MM.1S (cell line): ENCODE measurements at regions not wholly inside any gene's neighbourhood (a gene's known extent, or its start where the extent isn't known, plus 50 kb on each side); places are given as distances from the start of the nearest gene placed in this dataset.

Experiments used
- DNase-seq: peaks from one replicate; pipeline ENCODE4 v3.0.0-alpha.2; 2015
- H2AFZ ChIP-seq: fragments of 300-600 bp; sonication (generic); 2 replicates; pipeline ENCODE4 v1.6.0; 2016; ENCODE audit warnings: antibody characterized with exemption, low read length
- H3F3A ChIP-seq: fragments of 300-600 bp; sonication (generic); 2 replicates; pipeline ENCODE4 v1.6.1; 2016; ENCODE audit warnings: mild to moderate bottlenecking, antibody characterized with exemption, low read length, moderate library complexity, mixed read lengths; ENCODE audit not compliant: insufficient read depth
- H3K27ac ChIP-seq: fragments of 300-600 bp; sonication (generic); 2 replicates; pipeline ENCODE4 v1.5.1; 2016; ENCODE audit warnings: mild to moderate bottlenecking, low read length
- H3K27me3 ChIP-seq: fragments of 300-600 bp; sonication (generic); replicated peaks from 2 replicates; pipeline ENCODE4 v1.6.0; 2016; ENCODE audit warnings: low read length; ENCODE audit not compliant: insufficient read depth
- H3K36me3 ChIP-seq: fragments of 300-600 bp; sonication (generic); replicated peaks from 2 replicates; pipeline ENCODE4 v1.6.1; 2016; ENCODE audit warnings: mild to moderate bottlenecking, low read length, mixed read lengths; ENCODE audit not compliant: insufficient read depth
- H3K4me1 ChIP-seq: fragments of 300-600 bp; sonication (generic); 2 replicates; pipeline ENCODE4 v1.6.1; 2016; ENCODE audit warnings: low read length, mixed read lengths
- H3K4me2 ChIP-seq: fragments of 300-600 bp; sonication (generic); 2 replicates; pipeline ENCODE4 v1.6.0; 2016; ENCODE audit warnings: low read depth, low read length
- H3K4me3 ChIP-seq: fragments of 300-600 bp; sonication (generic); 2 replicates; pipeline ENCODE4 v1.5.1; 2016; ENCODE audit warnings: low read length, mixed read lengths
- H3K79me2 ChIP-seq: fragments of 300-600 bp; sonication (generic); 2 replicates; pipeline ENCODE4 v1.6.1; 2016; ENCODE audit warnings: mixed run types, low read length, mixed read lengths
- H3K9ac ChIP-seq: fragments of 300-600 bp; sonication (generic); 2 replicates; pipeline ENCODE4 v1.6.1; 2016; ENCODE audit warnings: low read length, mixed read lengths
- H3K9me2 ChIP-seq: fragments of 300-600 bp; sonication (generic); replicated peaks from 2 replicates; pipeline ENCODE4 v1.6.1; 2016; ENCODE audit warnings: mild to moderate bottlenecking, low read length, mixed read lengths; ENCODE audit not compliant: insufficient read depth
- H3K9me3 ChIP-seq: fragments of 300-600 bp; sonication (generic); replicated peaks from 2 replicates; pipeline ENCODE4 v1.6.1; 2016; ENCODE audit warnings: mild to moderate bottlenecking, low read length, mixed read lengths; ENCODE audit not compliant: insufficient read depth
- H4K20me1 ChIP-seq: fragments of 300-600 bp; sonication (generic); 2 replicates; pipeline ENCODE4 v1.6.1; 2016; ENCODE audit warnings: mild to moderate bottlenecking, low read length, moderate library complexity, mixed read lengths; ENCODE audit not compliant: insufficient read depth
- EZH2 ChIP-seq: fragments of 300-600 bp; sonication (generic); optimal IDR thresholded peaks from 2 replicates; pipeline ENCODE3; 2017; ENCODE audit warnings: low read depth, mild to moderate bottlenecking, antibody characterized with exemption, low read length, mixed read lengths
- EZH2phosphoT487 ChIP-seq: fragments of 300-600 bp; sonication (generic); IDR thresholded peaks from 2 replicates; pipeline ENCODE4 v1.6.1; 2018; ENCODE audit warnings: antibody characterized with exemption, low read length
- TF ChIP-seq, protein P1 (sequence below): fragments of 300-600 bp; sonication (generic); IDR thresholded peaks from 2 replicates; pipeline ENCODE4 v1.5.1; 2016; ENCODE audit warnings: antibody characterized with exemption, low read length, mixed read lengths

DNA sequence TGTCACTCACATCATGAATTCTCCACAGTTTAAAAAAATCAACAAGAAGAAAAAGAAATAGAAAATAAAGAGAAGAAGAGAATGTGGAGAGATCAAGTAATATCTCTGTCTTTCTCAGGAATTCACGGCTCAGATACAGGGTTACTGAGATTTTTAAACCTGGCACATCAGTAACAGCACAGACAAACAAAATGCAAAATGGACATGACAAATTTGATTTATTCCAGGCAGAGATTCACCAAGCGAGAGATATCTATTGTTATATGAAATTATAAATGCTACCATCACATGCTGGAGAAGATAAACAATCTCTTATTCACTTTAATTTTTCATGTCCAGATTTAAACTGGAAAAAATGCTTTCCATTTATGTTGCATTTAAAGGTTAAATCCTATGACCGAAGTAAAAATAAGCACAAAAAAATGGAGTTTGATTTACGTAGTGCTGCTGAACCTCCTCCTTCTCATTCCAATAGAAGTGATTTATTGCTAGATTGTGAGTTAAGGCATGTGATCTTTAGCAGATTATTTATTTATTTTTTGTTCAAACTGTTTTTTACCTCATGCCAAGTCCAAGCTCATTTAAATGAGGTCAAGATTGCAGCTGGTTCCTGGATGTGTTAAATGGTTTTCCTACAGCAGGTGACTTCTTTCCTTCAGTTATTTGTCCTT is 926.4 kb downstream of the MAT2B start:
- Histone ChIP-seq H3K27ac (no peak overlapping the region), H4K20me1 (no peaks in the 10 kb centered on the region), H3K36me3 (no peaks in the 10 kb centered on the region), H3K9ac (no peak overlapping the region), H3K27me3 (no peaks in the 10 kb centered on the region), H3K4me3 (no peak overlapping the region), H3K4me1 (no peaks in the 10 kb centered on the region), H3F3A (no peaks in the 10 kb centered on the region), H3K9me3 (no peaks in the 10 kb centered on the region), H3K4me2 (no peak overlapping the region), H3K9me2 (no peaks in the 10 kb centered on the region), H2AFZ (no peak overlapping the region), H3K79me2 (no peaks in the 10 kb centered on the region)
- DNase-seq, result no peak
- TF ChIP-seq, protein P1, sequence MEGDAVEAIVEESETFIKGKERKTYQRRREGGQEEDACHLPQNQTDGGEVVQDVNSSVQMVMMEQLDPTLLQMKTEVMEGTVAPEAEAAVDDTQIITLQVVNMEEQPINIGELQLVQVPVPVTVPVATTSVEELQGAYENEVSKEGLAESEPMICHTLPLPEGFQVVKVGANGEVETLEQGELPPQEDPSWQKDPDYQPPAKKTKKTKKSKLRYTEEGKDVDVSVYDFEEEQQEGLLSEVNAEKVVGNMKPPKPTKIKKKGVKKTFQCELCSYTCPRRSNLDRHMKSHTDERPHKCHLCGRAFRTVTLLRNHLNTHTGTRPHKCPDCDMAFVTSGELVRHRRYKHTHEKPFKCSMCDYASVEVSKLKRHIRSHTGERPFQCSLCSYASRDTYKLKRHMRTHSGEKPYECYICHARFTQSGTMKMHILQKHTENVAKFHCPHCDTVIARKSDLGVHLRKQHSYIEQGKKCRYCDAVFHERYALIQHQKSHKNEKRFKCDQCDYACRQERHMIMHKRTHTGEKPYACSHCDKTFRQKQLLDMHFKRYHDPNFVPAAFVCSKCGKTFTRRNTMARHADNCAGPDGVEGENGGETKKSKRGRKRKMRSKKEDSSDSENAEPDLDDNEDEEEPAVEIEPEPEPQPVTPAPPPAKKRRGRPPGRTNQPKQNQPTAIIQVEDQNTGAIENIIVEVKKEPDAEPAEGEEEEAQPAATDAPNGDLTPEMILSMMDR, result no peak

DNA sequence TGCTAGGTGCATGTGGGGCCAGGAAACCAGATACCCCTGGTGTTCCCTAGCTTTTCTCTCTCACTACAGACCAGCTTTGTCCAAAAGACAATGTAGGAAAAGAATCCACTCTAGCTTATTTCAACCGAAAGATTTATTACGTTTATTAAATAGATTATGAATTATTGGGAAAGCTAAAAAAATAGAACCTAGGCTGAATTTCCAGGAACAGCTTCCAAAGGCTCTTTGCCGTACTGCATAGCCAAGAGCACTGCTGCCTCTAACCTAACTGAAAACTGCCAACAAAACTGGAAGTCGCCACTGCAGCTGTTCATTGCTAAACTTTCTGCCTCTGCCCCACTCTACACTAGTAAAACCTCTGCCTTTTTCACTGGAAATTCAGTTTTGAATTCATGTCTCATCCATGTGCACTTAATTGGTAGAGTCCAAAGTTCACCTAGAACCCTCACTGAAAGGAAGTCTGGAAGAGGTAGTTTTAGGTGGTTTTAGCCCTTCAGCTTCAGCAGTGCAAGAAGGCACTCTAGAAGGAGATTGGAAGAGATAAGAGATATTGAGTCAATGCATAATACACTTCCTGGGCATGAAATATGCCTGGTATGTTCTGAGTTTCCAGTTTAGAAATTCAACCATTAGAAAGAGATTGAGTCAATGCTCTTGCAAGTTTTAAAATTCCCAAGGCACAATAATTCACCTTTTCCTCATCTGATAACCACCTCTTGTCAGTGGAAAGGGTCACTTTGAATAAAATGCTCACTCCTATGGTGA is 927.9 kb downstream of the MAT2B start:
- H4K20me1 ChIP-seq, result no peaks in the 10 kb centered on the region
- no peaks in the 10 kb centered on the region for H3F3A ChIP-seq
- no peaks in the 10 kb centered on the region for H3K27me3 ChIP-seq
- no peaks in the 10 kb centered on the region for H3K9me3 ChIP-seq
- H3K4me3 ChIP-seq, result no peak overlapping the region
- TF ChIP-seq, protein P1, result no peak
- no peak for TF ChIP-seq EZH2phosphoT487
- no peak for TF ChIP-seq EZH2
- H3K27ac ChIP-seq, result no peak overlapping the region
- H3K79me2 ChIP-seq, result no peaks in the 10 kb centered on the region
- no peak for DNase-seq
- H3K4me2 ChIP-seq, result no peak overlapping the region
- no peak overlapping the region for H2AFZ ChIP-seq
- no peaks in the 10 kb centered on the region for H3K9me2 ChIP-seq
- no peaks in the 10 kb centered on the region for H3K36me3 ChIP-seq
- no peak overlapping the region for H3K9ac ChIP-seq
- no peaks in the 10 kb centered on the region for H3K4me1 ChIP-seq

DNA sequence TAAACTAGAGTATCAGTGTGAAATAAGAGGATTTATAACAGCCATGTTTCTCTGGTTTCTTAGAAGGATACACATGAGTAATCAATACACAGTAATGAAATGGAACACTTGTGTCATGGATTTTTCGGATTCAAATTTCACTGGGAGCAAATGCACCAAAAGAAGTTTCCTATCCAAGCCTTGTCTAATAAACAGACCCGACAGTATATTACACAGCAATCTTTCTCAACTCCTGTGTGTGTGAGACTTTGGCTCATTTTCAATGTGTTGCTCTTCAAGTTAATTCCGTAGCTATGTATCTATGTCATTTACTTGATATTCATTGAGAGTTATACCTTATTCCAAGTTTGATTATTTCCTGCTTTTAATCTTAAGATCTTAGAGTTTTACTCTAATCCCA is 930.2 kb downstream of the MAT2B start:
- TF ChIP-seq EZH2, result no peak
- TF ChIP-seq, protein P1, result no peak
- no peak for TF ChIP-seq EZH2phosphoT487

More for the DNA sequence above, 930.2 kb downstream of the MAT2B start:
- Histone ChIP-seq H3K9ac (no peak overlapping the region), H3K4me2 (no peak overlapping the region), H3K4me3 (no peak overlapping the region), H4K20me1 (no peaks in the 10 kb centered on the region), H3K27me3 (no peaks in the 10 kb centered on the region), H3K9me3 (no peaks in the 10 kb centered on the region), H2AFZ (no peak overlapping the region), H3K79me2 (no peaks in the 10 kb centered on the region), H3K4me1 (no peaks in the 10 kb centered on the region), H3K27ac (no peak overlapping the region), H3K36me3 (no peaks in the 10 kb centered on the region), H3K9me2 (no peaks in the 10 kb centered on the region), H3F3A (no peaks in the 10 kb centered on the region)
- no peak for DNase-seq
